Stimulated activated CD4-positive, alpha-beta T cell treated with anti-CD3 and anti-CD28 coated beads, Interleukin-15, amount 100 ng/mL, for 1 hour (primary cell): ENCODE measurements at regions not wholly inside any gene's neighbourhood (a gene's known extent, or its start where the extent isn't known, plus 50 kb on each side); places are given as distances from the start of the nearest gene placed in this dataset.

Source experiments
- DNase-seq, 2 donors: peaks; one replicate each; pipeline ENCODE4 v3.0.0-alpha.2; 2020; ENCODE audit warnings: low read depth in 1 of 2, low spot score in 1 of 2

- no peak for DNase-seq
Measured at GRCh38 chr6:3997177-3997770, 81.7 kb downstream of the FAM217A start.

- no peak for DNase-seq
Measured at GRCh38 chr6:3999800-4000661, 78.9 kb downstream of the FAM217A start.

- no peak for DNase-seq
Measured at GRCh38 chr6:4004249-4004648, 74.7 kb downstream of the FAM217A start.

- DNase-seq, result no peak
Measured at GRCh38 chr6:4008324-4009047, 70.5 kb downstream of the FAM217A start.

GRCh38 chr6:4009486-4009885, 69.5 kb downstream of the FAM217A start:
- no peak for DNase-seq

GRCh38 chr6:4010048-4010447, 68.9 kb downstream of the FAM217A start:
- no peak for DNase-seq

- DNase-seq, result no peak
Measured at GRCh38 chr6:4010689-4011090, 68.2 kb downstream of the FAM217A start.

- DNase-seq, result no peak
Measured at GRCh38 chr6:4012826-4013225, 66.1 kb downstream of the FAM217A start.

- DNase-seq, result no peak
Measured at GRCh38 chr6:4017058-4017739, 61.7 kb downstream of the FAM217A start.

GRCh38 chr6:4017834-4018170, 61.1 kb downstream of the FAM217A start:
- DNase-seq, result no peak

- DNase-seq, result peak; percentile 92 to 95
Measured at GRCh38 chr6:4018171-4018923, 60.6 kb downstream of the FAM217A start.
